BJ (cell line): ENCODE measurements at regions not wholly inside any gene's neighbourhood (a gene's known extent, or its start where the extent isn't known, plus 50 kb on each side); places are given as distances from the start of the nearest gene placed in this dataset.

Experiments
- CTCF ChIA-PET: fragments of 350-600 bp; formaldehyde crosslinking; extraction: SDS; loops from one replicate; lab custom pipeline; 2021; ENCODE audit warnings: antibody characterized with exemption, inconsistent platforms; lab: Yijun Ruan, JAX
- POLR2A ChIA-PET: fragments of 300-600 bp; sonication (Branson Sonifier 250); formaldehyde crosslinking; extraction: SDS; loops from one replicate; lab custom pipeline; 2021; ENCODE audit warnings: antibody characterized with exemption; lab: Charles Lee
- DNase-seq: peaks from one replicate; pipeline ENCODE4 v3.0.0-alpha.2; 2011; ENCODE audit warnings: low read depth
- H3K27me3 ChIP-seq: 2 replicates; pipeline ENCODE4 v1.6.0; 2011; ENCODE audit warnings: low read length; ENCODE audit not compliant: control insufficient read depth, insufficient read depth
- H3K36me3 ChIP-seq: 2 replicates; pipeline ENCODE4 v1.5.1; 2011; ENCODE audit warnings: low read length; ENCODE audit not compliant: control insufficient read depth, insufficient read depth
- H3K4me3 ChIP-seq: 2 replicates; pipeline ENCODE4 v1.5.1; 2011; ENCODE audit warnings: low read depth, mild to moderate bottlenecking, control low read depth, low read length
- CTCF ChIP-seq: IDR thresholded peaks from 2 replicates; pipeline ENCODE4 v1.5.1; 2011; ENCODE audit warnings: low read depth, mild to moderate bottlenecking, control low read depth, inconsistent platforms, low read length, moderate library complexity; ENCODE audit not compliant: insufficient read depth

DNA sequence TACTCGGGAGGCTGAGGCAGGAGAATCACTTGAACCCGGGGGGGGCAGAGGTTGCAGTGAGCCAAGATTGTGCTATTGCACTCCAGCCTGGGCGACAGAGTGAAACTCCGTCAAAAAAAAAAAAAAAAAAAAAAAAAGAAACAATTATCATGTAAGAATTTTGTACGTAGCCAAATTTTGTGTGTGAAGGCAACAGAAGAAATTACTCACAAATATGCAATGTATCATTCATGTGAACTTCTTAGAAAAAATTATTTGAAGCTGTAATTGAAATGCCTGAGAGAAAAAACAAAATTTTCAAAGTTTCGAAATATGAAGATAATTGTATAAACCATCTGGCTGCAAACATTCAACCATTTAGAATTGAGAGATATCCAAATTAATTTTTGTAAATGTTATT is 204.8 kb upstream of the PARD3B start:
- H3K36me3 ChIP-seq, result no peaks in the 10 kb centered on the region
- no peaks in the 10 kb centered on the region for H3K27me3 ChIP-seq
- TF ChIP-seq CTCF, result no peak
- POLR2A ChIA-PET, result no interaction called here
- CTCF ChIA-PET, result no interaction called here
- H3K4me3 ChIP-seq, result no peak overlapping the region
- DNase-seq, result no peak

DNA sequence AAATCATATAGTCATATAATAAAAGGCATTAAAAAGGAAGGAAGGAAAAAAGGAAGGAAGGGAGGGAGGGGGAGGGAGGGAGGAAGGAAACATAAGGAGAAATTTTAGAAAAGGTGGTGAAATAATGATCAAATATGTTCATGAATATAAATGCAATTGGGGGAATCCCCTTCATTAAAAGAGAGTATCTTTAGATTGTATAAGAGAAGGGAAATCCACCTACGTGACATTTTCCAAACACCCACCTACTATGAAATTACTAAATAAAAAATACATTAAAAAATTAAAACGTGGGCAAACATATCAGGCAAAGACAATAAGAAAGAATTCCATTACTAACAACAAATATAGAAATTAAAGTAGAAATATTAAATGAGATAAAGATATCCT is 203.4 kb upstream of the PARD3B start:
- Histone ChIP-seq H3K27me3 (no peaks in the 10 kb centered on the region), H3K4me3 (no peak overlapping the region), H3K36me3 (no peaks in the 10 kb centered on the region)
- CTCF ChIA-PET, result no interaction called here
- POLR2A ChIA-PET, result no interaction called here
- TF ChIP-seq CTCF, result no peak
- no peak for DNase-seq

DNA sequence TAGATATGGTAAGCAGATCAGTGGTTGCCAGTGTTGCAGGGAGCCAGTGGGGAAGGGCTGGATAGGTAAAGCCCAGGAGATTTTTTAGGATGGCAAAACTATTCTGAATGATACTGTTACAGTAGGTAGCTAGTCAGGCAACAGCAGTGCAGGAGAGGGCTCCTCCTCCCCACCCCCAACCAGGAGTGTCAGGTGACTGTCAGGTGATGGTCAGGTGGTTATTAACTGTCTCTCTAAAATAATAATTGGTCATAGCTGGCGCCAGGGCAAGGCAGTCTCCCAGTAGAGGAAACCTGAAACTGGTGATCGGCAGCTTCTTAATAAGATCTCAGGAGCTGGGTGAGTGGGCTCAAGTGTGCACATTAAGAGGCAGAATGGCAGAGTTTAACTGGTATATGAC is 201.6 kb upstream of the PARD3B start:
- H3K4me3 ChIP-seq, result no peak overlapping the region
- no peaks in the 10 kb centered on the region for H3K27me3 ChIP-seq
- ChIA-PET POLR2A (no interaction called here), CTCF (no interaction called here)
- no peak for TF ChIP-seq CTCF
- no peaks in the 10 kb centered on the region for H3K36me3 ChIP-seq
- no peak for DNase-seq

GRCh38 chr2:204344119-204344518 is 201.2 kb upstream of the PARD3B start:
- ChIA-PET POLR2A (no interaction called here), CTCF (no interaction called here)

DNA sequence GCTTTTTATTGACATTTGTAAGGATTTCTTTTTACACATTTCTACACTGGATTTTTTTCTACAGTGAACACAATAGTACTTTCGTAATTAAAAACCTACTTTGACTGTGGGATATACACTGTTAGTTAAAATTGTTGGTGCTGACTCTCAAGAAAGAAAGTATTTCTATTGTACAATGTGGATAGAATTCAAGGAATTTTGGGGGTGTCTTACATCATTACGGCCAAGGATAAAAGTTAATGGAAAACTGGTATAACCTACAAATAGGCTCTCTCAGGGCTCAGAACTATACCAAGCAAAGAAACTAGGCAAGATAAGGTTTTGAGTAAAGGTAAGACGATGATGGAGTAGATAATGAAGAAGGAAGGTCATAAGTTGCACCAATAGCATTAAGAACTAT is 198.4 kb upstream of the PARD3B start:
- Histone ChIP-seq H3K4me3 (no peak overlapping the region), H3K36me3 (no peaks in the 10 kb centered on the region), H3K27me3 (no peaks in the 10 kb centered on the region)
- POLR2A ChIA-PET, result no interaction called here
- no peak for DNase-seq
- TF ChIP-seq CTCF, result no peak
- CTCF ChIA-PET, result no interaction called here

More at GRCh38 chr2:204344119-204344518, 201.2 kb upstream of the PARD3B start:
- Histone ChIP-seq H3K4me3 (no peak overlapping the region), H3K36me3 (no peaks in the 10 kb centered on the region), H3K27me3 (no peaks in the 10 kb centered on the region)
- no peak for TF ChIP-seq CTCF
- DNase-seq, result no peak
